Muscle layer of duodenum (tissue), 2 donors: ENCODE measurements at regions not wholly inside any gene's neighbourhood (a gene's known extent, or its start where the extent isn't known, plus 50 kb on each side); places are given as distances from the start of the nearest gene placed in this dataset.

Source experiments
- H3K27ac ChIP-seq: one replicate; pipeline ENCODE4 v1.7.0; 2013; ENCODE audit warnings: mild to moderate bottlenecking, low read length
- H3K27me3 ChIP-seq: one replicate; pipeline ENCODE4 v1.7.0; 2013; ENCODE audit warnings: low read depth, mild to moderate bottlenecking, control low read depth, low read length
- H3K36me3 ChIP-seq, 2 donors: one replicate each; pipeline ENCODE4 v1.7.0; 2013; ENCODE audit warnings: low read length in 2 of 2, control low read depth in 1 of 2, mild to moderate bottlenecking in 1 of 2; ENCODE audit not compliant: insufficient read depth in 2 of 2, control insufficient read depth in 1 of 2
- H3K4me1 ChIP-seq, 2 donors: one replicate each; pipeline ENCODE4 v1.7.0; 2013; ENCODE audit warnings: low read length in 2 of 2, mild to moderate bottlenecking in 2 of 2, control low read depth in 1 of 2, moderate library complexity in 1 of 2; ENCODE audit not compliant: insufficient read depth in 2 of 2, control insufficient read depth in 1 of 2
- H3K4me3 ChIP-seq, 2 donors: one replicate each; pipeline ENCODE4 v1.7.0; 2013; ENCODE audit warnings: low read length in 2 of 2, low read depth in 1 of 2, mild to moderate bottlenecking in 1 of 2
- H3K9me3 ChIP-seq, 2 donors: one replicate each; pipeline ENCODE4 v1.7.0; 2013; ENCODE audit warnings: low read length in 2 of 2, control low read depth in 1 of 2, mild to moderate bottlenecking in 1 of 2; ENCODE audit not compliant: control insufficient read depth in 1 of 2
- donor health status: healthy.

DNA sequence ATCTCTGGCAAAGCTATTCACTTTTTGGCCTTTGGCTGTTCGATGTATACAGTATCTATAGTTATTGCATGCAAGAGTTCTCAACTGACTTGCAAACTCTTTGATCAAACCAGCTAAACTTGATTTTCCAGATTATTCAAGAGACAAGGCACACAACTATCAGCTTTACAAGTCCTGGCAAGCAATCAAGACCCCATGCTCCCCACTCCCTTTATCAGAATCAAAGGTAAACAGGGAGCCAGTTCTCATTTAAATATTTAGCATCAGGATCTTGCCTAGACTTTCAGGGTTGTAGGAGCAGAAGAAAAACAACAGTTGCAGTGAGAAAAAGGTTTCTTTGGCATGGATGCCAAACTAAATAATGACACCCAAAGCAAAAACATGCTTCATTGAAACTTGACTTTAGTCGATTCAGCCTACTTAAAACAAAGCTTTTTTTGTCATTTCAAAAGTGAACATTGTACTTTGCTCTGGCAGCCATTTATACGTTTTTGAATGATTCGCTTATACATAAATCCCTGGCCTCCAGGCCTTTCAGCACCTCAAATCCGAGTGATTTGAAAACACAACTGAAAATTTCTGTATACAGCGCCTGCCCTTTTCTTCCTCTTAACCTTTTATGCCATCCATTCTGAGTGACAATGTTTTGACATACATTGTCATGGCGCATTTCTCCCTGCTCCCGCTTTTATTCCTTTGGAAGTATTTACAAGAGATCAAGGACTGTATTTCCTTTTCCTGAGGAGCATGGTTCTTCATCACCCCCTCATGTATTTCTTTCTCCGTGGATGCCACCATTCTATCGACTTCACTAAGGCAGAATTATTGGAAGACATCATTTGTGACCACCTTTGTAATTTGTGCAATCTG, 340.8 kb downstream of the KLF5 start:
- Histone ChIP-seq H3K4me3 (no peak overlapping the region), H3K27ac (no peak overlapping the region), H3K36me3 (no peaks in the 10 kb centered on the region), H3K9me3 (no peaks in the 10 kb centered on the region), H3K27me3 (no peaks in the 10 kb centered on the region), H3K4me1 (no peaks in the 10 kb centered on the region)

DNA sequence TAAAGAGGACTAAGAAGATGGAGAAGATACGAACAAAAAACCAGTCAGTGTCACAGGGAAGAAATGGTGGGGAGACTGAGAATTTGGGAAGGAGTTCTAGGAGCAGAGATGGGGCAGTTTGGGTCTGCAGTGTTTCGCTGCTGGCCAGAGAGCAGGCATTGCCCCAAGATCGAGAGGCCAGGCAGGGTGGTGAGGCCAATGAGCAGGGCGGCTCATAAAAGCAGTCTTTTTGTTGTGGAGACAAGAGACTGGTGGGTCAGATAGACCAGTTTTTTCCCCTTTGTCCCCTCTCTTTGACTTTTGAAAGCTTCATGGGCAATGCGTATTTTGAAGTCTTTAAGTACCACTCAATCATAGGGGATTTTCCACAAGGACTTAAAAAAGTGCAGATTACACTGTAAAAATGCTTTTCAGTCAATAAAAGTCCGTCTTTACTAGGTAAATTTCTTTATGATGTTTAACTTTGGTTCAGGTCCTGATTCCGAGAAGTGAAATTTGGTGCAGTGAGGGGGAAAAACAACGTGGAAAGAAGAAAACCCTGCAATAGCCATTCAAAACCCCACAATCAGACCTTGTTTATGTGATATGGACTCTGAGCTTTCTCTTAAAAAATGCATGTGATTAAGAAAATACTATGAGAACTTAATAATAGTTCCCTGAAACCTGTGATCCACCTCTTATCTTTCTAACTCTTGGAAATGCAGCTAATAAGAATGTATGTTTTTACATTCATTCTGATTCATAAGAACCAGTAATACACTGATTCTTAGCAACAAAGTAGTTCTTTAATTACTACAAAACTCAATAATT, 338.9 kb downstream of the KLF5 start:
- Histone ChIP-seq H3K27ac (no peak overlapping the region), H3K4me1 (no peaks in the 10 kb centered on the region), H3K36me3 (no peaks in the 10 kb centered on the region), H3K9me3 (no peaks in the 10 kb centered on the region), H3K4me3 (no peak overlapping the region), H3K27me3 (no peaks in the 10 kb centered on the region)

GRCh38 chr13:73394066-73394465, 335.3 kb downstream of the KLF5 start:
- Histone ChIP-seq H3K4me3 (no peak overlapping the region), H3K27ac (no peak overlapping the region), H3K9me3 (peaks cover 0 to 14% of the 10 kb centered on the region in 2 donors), H3K4me1 (no peaks in the 10 kb centered on the region), H3K36me3 (no peaks in the 10 kb centered on the region), H3K27me3 (no peaks in the 10 kb centered on the region)

DNA sequence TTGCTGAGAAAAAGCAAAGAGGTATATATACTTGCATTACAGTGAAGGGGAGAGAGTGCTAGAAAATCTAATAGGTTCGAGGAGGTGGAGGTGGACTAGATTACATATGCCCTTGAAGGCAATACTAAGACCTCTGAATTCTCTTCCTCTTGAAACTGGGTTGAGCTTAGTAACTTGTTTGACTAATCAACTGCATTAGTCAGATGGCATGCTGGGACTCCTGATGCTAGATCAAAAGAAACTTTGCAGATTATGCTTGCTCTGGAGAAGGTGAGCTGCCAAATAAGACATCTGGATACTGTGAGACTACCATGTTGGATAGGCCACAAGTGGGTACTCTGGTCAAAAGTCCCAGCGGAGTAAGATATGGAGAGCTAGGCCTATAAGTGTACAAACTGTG, 331.3 kb downstream of the KLF5 start:
- no peaks in the 10 kb centered on the region for H3K36me3 ChIP-seq

GRCh38 chr13:73388586-73388985, 329.8 kb downstream of the KLF5 start:
- Histone ChIP-seq H3K4me1 (no peaks in the 10 kb centered on the region), H3K9me3 (peaks cover 0 to 14% of the 10 kb centered on the region in 2 donors), H3K36me3 (no peaks in the 10 kb centered on the region), H3K27ac (no peak overlapping the region), H3K4me3 (no peak overlapping the region), H3K27me3 (no peaks in the 10 kb centered on the region)

More for the DNA sequence above, 331.3 kb downstream of the KLF5 start:
- Histone ChIP-seq H3K9me3 (peaks cover 0 to 14% of the 10 kb centered on the region in 2 donors), H3K4me1 (no peaks in the 10 kb centered on the region), H3K4me3 (no peak overlapping the region), H3K27ac (no peak overlapping the region), H3K27me3 (no peaks in the 10 kb centered on the region)

DNA sequence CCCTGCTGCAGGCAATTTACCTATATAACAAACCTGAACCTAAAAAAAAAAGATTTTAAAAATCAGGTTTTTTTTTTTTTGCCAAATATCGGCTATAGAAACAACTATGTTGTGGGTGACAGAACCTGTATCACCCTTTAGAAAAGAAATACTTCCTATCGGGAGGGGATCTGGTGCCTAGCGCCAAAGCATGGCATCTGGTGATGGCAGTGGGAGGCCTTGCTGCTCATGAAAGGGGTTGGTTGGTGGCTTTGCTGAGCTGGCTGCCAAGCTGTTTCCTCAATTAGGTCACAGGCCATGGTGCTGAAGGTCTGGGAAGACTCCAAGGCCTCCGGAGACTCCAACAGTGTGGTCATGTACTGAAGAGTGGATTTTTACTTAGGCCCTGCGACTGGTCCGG, 328.5 kb downstream of the KLF5 start:
- H3K4me1 ChIP-seq, result no peaks in the 10 kb centered on the region
- no peak overlapping the region for H3K27ac ChIP-seq
- H3K9me3 ChIP-seq, result peaks cover 0 to 14% of the 10 kb centered on the region in 2 donors
- no peaks in the 10 kb centered on the region for H3K27me3 ChIP-seq
- H3K4me3 ChIP-seq, result no peak overlapping the region
- H3K36me3 ChIP-seq, result no peaks in the 10 kb centered on the region

DNA sequence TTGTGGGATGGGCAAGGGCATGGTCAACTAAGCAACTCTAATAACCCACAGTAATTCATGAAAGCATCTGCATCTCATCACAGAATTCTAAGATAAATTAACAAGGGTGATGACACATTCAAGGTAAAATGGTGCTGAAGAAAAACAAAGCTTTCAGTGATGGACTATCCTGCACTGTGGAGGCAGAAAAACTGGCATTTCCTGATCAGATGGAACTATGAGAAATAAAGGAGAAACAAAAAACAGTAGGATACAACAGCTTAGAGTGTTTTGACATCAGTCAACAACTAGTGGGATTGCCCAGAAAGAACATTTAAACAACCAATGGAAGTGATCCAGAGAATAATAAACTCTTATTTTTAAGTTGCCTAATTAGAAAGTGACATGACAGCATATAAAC, 327.0 kb downstream of the KLF5 start:
- no peaks in the 10 kb centered on the region for H3K36me3 ChIP-seq
- H3K4me3 ChIP-seq, result no peak overlapping the region

DNA sequence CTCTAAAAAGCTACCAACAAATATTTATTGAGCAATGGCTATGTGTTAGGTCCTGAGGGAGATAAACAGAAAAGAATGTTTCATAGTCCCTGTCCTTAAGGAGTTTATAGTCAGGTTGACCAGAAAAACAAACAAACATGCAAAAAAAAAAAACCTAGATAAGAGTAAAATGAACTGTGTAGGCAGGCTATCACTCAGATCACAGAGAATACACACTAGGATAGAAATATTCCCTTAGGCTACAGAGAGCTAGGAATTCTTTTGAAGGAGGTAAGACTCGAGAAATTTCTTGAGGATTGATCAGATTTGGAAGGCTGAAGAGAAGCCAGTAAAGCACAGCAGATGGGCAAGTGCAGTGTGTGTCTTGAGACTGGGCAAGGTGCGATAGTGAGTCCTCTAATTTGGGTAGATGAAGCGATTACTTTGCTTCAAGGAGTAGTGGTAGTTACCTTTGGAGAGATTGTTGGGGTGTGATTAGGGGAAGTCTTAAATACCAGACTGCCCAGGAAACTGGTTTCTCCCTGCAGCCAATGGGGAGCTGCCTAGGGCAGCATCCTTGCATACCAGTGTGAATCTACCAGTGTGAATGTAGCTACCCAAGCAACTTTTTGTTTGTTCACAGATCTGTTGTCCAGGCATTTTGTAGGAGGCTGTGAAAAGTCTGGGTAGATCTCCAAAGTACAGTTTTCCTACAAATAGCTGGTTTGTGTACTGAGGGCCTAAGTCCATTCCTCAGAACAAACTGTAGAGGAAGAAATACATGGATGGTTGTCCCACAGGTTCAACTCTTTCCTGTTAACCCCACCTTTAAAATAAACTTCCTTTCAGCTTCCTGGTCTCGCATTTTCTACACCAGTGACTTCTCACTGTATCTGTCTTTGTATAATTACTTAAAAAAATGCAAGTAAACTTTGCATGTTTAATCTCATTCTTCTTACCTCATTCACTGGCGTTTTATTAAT, 314.1 kb downstream of the KLF5 start:
- Histone ChIP-seq H3K9me3 (no peaks in the 10 kb centered on the region), H3K4me1 (no peaks in the 10 kb centered on the region), H3K4me3 (no peak overlapping the region), H3K36me3 (no peaks in the 10 kb centered on the region), H3K27me3 (no peaks in the 10 kb centered on the region), H3K27ac (no peak overlapping the region)

More for the DNA sequence above, 327.0 kb downstream of the KLF5 start:
- H3K4me1 ChIP-seq, result no peaks in the 10 kb centered on the region
- no peak overlapping the region for H3K27ac ChIP-seq
- peaks cover 0 to 7% of the 10 kb centered on the region in 2 donors for H3K9me3 ChIP-seq
- no peaks in the 10 kb centered on the region for H3K27me3 ChIP-seq

DNA sequence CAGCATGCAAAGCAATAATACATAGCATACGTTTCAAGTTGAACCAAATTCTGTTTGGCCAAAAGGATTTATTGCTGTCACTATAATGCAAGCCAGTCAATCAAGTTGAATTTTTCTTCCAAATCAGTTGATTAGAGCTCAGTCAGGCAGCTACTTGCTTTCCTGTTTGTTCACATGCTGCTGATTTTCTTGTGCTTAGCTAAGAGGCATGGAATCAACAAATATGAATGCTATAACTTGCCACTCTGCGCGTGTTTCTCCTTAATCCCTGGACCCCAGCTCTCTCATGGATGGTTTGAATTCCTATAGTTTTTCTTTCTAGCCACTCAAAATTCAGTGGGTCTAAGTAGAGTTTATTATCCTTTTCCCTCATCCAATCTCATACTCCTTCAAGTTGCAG, 311.3 kb downstream of the KLF5 start:
- H3K36me3 ChIP-seq, result no peaks in the 10 kb centered on the region
- H3K4me3 ChIP-seq, result no peak overlapping the region
- no peaks in the 10 kb centered on the region for H3K9me3 ChIP-seq
- no peak overlapping the region for H3K27ac ChIP-seq
- no peaks in the 10 kb centered on the region for H3K4me1 ChIP-seq
- no peaks in the 10 kb centered on the region for H3K27me3 ChIP-seq

DNA sequence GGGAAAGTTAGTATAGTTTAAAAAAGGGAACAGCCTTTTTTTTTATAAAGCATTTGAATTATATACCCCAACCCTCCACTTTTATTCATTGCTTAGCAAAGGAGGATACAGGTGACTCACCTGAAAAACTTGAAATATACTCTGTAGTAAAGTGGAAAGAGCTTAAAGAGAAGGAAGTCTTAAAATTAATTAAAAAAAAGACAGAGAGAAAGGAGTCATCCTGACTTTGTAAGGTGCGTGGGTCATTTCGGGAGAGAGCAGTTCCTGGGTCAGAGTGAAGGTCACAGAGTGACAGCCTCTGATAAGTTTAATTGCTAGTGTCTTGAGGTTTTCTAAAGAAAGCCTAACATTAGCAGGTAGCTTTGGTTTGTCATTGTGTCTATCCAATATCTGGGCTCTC, 310.3 kb downstream of the KLF5 start:
- H3K4me1 ChIP-seq, result no peaks in the 10 kb centered on the region
- H3K27me3 ChIP-seq, result no peaks in the 10 kb centered on the region
- H3K27ac ChIP-seq, result no peak overlapping the region
- no peaks in the 10 kb centered on the region for H3K36me3 ChIP-seq
- no peaks in the 10 kb centered on the region for H3K9me3 ChIP-seq
- H3K4me3 ChIP-seq, result no peak overlapping the region

- H3K4me1 ChIP-seq, result no peaks in the 10 kb centered on the region
- H3K9me3 ChIP-seq, result no peaks in the 10 kb centered on the region
- H3K36me3 ChIP-seq, result no peaks in the 10 kb centered on the region
- no peak overlapping the region for H3K27ac ChIP-seq
- H3K4me3 ChIP-seq, result no peak overlapping the region
- no peaks in the 10 kb centered on the region for H3K27me3 ChIP-seq
These were observed 309.8 kb downstream of the KLF5 start for GRCh38 chr13:73368608-73369007.
